HAP-1 (cell line): ENCODE measurements at regions not wholly inside any gene's neighbourhood (a gene's known extent, or its start where the extent isn't known, plus 50 kb on each side); places are given as distances from the start of the nearest gene placed in this dataset.
"Not testable (repeated sequence)": the region's sequence is repeated elsewhere in the genome, so short reads cannot be mapped to it uniquely, and the experiment has no call there.

Source experiments
- DNase-seq, 2 experiments: peaks; one replicate each; pipeline ENCODE4 v3.0.0-alpha.2; 2016 to 2020; ENCODE audit warnings: low spot score in 2 of 2
- H3K27me3 ChIP-seq: fragments of 250-450 bp; sonication (Bioruptor Pico); 2 replicates; pipeline ENCODE4 v1.5.1; 2020; ENCODE audit warnings: low read depth, mild to moderate bottlenecking, moderate library complexity
- H3K36me3 ChIP-seq: fragments of 250-450 bp; sonication (Bioruptor Pico); replicated peaks from 2 replicates; pipeline ENCODE4 v1.5.1; 2020; ENCODE audit warnings: mild to moderate bottlenecking
- H3K4me1 ChIP-seq: fragments of 250-450 bp; sonication (Bioruptor Pico); 2 replicates; pipeline ENCODE4 v1.5.1; 2020; ENCODE audit warnings: mild to moderate bottlenecking
- H3K4me3 ChIP-seq: fragments of 250-450 bp; sonication (Bioruptor Pico); 2 replicates; pipeline ENCODE4 v1.5.1; 2020; ENCODE audit warnings: mild to moderate bottlenecking, moderate library complexity
- H3K9me3 ChIP-seq: fragments of 250-450 bp; sonication (Bioruptor Pico); 2 replicates; pipeline ENCODE4 v1.5.1; 2020; ENCODE audit warnings: mild to moderate bottlenecking, moderate library complexity
- in situ Hi-C: fragments of 300-500 bp; cut with MboI; formaldehyde crosslinking; loops from 3 replicates; pipeline ENCODE4 v1.14.3; 2020; ENCODE audit warnings: low sequenced_read_pairs, inconsistent platforms, mixed read lengths

DNA sequence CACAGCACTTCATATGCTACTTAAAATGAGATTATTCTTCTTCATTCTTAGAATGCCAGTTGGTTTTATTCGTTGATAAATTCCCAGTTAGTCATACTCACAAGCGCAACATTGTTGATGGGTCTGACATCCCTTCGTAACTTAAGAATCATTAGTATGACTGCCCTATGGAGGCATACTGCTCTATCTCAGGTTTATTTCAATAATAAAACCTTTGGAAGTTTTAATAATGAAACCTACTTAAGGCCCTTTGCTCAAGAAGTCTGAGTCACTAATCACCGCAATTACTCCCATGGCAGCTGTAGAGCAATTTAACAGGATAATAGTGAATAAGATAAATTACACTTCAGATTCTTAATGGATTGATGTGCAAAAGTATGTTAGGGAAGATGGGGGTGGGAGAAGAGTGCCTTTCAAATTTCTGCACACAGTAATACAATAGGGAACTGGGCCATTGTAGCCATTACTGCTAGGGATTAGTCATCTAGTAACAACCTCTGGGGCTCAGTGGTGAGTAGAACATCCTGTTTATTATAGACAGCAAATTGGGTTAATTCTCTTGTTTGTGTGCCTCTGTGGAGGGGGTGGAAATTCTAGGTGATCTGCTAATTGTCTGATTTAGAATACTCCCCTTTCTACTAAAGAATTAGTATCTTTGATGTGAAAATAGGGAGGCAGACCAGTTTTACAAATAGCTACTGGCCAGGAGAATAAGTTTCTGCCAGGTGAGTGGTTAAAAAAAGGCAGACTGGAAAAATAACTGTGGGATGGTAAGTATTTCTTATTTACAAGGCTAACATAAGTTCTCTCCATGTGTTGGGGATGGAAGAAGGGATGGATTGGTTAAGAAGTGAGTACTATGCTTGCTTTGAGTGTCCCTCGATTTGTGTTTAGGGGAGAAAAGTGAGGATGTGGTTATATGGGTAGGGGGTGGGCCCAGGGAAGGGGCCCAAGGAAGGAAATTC is 74.5 kb upstream of the VKORC1L1 start:
- H3K36me3 ChIP-seq = no peaks in the 10 kb centered on the region
- H3K27me3 ChIP-seq = no peaks in the 10 kb centered on the region
- H3K4me1 ChIP-seq = peaks cover 12% of the 10 kb centered on the region
- no peak overlapping the region for H3K4me3 ChIP-seq
- no peaks in the 10 kb centered on the region for H3K9me3 ChIP-seq
- peak; percentile 71 to 99 for DNase-seq
- in situ Hi-C loops = no loop called here

DNA sequence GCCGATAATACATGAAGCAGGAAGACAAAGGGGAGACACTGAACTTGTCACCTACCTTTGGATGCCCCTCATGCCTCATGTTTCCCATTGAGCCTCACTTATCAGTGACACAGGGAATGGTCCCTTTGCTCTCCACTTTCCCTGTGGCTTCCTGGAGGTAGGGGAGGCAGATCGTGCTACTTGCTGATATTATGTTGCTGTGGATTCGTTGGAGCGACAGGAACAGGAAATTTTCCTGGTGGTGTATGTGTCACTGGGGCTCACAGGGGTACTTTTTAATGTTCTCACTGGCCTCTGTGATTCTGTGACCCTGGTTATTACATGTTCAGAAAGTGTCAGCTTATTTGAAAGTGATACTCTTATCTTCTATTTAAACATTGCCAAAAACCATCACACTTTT is 72.7 kb upstream of the VKORC1L1 start:
- H3K9me3 ChIP-seq, H3K27me3 ChIP-seq, H3K4me3 ChIP-seq, in situ Hi-C loops, DNase-seq, H3K36me3 ChIP-seq: not testable (repeated sequence)
- H3K4me1 ChIP-seq = peaks cover 12% of the 10 kb centered on the region

DNA sequence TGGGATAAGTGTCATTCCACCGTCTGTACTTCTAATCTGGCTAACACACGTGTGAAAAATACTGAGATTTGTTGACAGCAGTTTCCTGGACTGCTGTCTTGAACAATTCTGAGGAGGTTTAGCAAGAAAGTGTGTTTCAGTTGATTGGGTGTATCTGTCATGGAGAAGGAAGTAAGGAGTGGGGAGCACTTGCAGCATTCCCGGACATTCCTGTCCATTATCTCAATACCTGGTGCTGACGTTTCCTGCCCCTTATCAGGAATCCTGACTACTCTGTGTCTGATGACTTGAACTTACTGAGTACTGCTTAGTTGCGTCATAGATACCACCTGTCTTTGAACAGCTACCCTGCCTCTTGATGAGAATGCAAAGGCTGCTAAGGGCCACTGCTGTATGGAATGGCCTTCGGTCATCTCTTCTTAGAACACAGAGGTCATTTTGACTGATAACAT is 72.0 kb upstream of the VKORC1L1 start:
- Histone ChIP-seq H3K36me3 (no peaks in the 10 kb centered on the region; the same call in 1 of the 2 replicates), H3K27me3 (no peaks in the 10 kb centered on the region), H3K4me1 (peaks cover 12% of the 10 kb centered on the region), H3K9me3 (no peaks in the 10 kb centered on the region), H3K4me3 (no peak overlapping the region)
- no peak for DNase-seq
- in situ Hi-C loops = no loop called here

DNA sequence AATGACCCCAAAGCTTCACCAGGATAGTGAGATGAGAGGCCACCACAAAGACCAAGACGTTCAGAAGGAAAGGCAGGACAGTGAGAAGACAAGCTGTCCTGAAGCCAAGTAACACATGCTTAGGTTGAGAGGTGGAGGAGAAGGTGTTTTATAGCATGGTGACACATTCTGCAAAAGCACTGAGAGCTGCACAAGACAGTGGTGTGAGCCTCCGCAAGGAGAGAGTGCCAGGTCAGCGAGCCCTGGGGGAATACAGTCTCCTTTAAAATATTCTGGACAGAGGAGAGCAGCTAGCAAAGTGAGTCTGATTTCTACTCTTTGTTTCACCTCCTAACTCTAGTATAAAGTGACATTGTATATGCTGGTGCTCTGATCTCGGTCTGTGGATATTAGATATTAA is 68.0 kb upstream of the VKORC1L1 start:
- in situ Hi-C loops = no loop called here

DNA sequence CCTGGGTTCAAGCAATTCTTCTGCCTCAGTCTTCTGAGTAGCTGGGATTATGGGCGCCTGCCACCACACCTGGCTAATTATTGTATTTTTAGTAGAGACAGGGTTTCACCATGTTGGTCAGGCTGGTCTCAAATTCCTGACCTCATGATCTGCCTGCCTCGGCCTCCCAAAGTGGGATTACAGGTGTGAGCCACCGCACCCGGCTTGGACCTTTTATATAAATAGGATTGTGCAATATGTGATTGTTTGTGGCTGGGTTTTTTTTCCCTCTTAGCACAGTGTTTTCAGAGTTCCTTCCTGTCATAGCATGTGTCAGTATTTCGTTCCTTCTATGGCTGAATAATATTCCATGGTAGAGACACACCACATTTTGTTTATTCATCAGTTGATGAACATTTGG is 65.8 kb upstream of the VKORC1L1 start:
- H3K4me3 ChIP-seq, DNase-seq, H3K36me3 ChIP-seq, H3K4me1 ChIP-seq, H3K27me3 ChIP-seq, in situ Hi-C loops, H3K9me3 ChIP-seq: not testable (repeated sequence)

More for the DNA sequence above, 68.0 kb upstream of the VKORC1L1 start:
- Histone ChIP-seq H3K36me3 (no peaks in the 10 kb centered on the region; the same call in 1 of the 2 replicates), H3K4me3 (no peak overlapping the region), H3K27me3 (no peaks in the 10 kb centered on the region), H3K4me1 (no peaks in the 10 kb centered on the region), H3K9me3 (no peaks in the 10 kb centered on the region)
- no peak for DNase-seq

DNA sequence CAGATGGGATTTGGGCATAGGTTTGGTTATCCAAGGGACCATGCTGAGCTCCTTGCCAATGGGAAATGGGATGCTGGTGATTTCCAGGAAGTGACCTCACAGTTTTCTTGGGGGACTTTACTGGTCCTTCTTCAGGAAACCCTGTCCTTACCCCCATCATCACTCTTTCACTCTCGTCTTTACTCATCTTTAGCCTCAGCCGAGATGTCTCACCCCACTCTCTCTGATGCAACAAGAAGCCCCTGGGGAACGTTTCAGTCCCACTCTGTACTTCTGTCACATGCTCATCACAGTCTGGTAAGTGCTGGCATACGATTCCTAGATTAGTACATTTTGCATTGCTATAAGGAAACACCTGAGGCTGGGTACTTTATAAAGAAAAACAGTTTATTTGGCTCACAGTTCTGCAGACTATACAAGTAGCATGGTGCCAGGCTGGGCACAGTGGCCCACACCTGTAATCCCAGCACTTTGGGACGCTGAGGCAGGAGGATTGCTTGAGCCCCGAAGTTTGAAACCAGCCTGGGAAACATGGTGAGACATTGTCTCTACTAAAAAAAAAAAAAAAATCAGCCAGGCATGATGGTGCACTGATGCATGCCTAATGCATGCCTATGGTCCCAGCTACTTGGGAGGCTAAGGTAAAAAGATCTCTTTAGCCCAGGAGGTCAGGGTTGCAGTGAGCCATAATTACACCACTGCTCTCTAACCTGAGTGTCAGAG is 63.5 kb upstream of the VKORC1L1 start:
- DNase-seq = no peak
- in situ Hi-C loops = no loop called here

DNA sequence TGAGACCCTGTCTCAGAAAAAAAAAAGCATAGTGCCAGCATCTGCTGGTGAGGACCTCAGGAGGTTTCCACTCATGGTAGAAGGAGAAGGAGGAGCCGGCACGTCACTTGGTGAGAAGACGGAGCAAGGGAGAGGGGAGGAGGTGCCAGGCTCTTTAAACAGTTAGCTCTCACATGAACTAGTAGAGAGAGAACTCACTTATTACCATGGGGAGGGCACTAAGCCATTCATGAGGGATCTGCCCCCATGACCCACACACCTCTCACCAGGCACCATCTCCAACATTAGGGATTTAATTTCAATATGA is 62.9 kb upstream of the VKORC1L1 start:
- in situ Hi-C loops = no loop called here
- Histone ChIP-seq H3K27me3 (no peaks in the 10 kb centered on the region), H3K4me3 (no peak overlapping the region), H3K4me1 (no peaks in the 10 kb centered on the region), H3K36me3 (no peaks in the 10 kb centered on the region), H3K9me3 (no peaks in the 10 kb centered on the region)
- no peak for DNase-seq

More for the DNA sequence above, 63.5 kb upstream of the VKORC1L1 start:
- Histone ChIP-seq H3K9me3 (no peaks in the 10 kb centered on the region), H3K4me3 (no peak overlapping the region), H3K27me3 (no peaks in the 10 kb centered on the region), H3K36me3 (no peaks in the 10 kb centered on the region; the same call in 1 of the 2 replicates), H3K4me1 (no peaks in the 10 kb centered on the region)

DNA sequence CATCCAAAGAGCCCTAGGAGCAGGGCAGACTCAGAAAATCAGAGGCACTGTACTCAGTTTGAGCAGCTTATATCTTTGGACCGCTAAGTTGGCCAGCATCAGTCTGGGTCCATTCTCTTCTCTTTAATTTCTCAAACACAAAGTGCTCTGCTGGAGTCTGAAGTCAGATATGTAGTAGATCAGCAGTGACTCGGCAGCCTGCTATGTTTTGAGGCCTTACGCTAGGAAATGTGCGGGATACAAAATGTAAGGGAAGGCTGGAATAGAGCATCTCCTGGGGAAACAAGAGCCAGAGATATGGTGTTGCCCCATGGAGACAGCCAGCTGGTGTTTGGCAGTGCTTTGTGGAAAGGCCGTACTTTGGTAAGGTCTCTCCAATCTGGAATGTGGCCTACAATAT is 60.6 kb upstream of the VKORC1L1 start:
- H3K4me1 ChIP-seq = no peaks in the 10 kb centered on the region
- H3K4me3 ChIP-seq = no peak overlapping the region
- in situ Hi-C loops = no loop called here
- DNase-seq = no peak
- H3K36me3 ChIP-seq = no peaks in the 10 kb centered on the region
- no peaks in the 10 kb centered on the region for H3K27me3 ChIP-seq
- no peaks in the 10 kb centered on the region for H3K9me3 ChIP-seq

DNA sequence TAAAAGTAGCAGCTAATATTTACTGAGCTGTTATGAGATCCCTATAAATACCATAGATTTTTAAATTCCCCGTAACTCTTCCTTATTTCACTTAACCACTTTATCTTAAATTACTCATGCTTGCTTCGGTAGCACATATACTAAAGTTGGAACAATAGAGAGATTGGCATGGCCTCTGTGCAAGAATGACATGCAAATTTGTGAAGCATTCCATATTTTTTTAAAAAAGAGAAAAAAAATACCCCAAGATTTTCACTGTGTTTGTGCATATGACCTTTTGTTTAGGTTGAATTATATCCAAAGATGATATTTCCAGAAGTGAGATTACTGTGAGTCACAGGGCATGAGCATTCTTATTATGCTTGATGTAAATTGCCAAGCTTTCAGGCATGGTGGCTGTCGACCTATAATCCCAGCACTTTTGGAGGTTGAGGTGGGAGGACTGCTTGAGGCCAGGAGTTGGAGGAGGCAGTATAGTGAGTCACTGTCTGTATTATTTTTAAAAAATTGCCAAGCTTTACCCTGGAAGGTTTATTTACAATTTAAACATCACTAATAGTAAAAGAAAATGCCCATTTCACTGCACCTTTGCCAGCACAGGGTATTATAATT is 58.2 kb upstream of the VKORC1L1 start:
- H3K4me3 ChIP-seq, DNase-seq, H3K36me3 ChIP-seq, in situ Hi-C loops, H3K4me1 ChIP-seq, H3K27me3 ChIP-seq, H3K9me3 ChIP-seq: not testable (repeated sequence)

DNA sequence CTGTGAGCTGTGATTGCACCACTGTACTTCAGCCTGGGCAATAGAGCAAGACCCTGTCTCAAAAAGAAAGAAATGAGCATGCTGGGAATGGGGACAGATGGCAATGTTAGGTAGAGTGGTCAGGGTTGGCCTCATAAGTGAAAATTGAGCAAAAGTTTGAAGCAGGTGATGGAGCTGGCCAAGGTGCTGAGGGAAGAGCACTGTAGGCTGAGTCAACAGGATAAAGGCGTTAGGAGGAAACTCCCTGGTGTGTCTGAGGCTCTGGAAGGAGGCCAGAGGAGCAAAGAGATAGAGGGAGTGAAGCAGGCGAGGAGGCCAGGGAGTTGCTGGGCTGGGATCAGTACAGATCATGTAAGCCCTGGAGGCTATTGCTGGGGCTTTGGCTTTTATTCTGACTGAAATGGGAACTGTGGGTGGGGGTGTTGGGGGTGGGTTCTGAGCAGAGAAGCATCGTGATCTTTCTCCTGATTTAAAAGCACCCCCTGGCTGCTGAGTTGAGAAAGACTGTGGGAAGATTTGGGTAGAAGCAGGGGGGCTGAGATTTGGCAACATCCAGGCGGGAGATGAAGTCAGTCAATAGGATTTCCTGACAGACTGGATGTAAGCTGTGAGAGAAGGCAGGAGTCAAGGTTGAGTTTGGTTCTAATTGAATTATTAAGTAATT is 52.5 kb upstream of the VKORC1L1 start:
- peak in 1 of 2 experiments; percentile 22 for DNase-seq
- Histone ChIP-seq H3K4me1 (no peaks in the 10 kb centered on the region), H3K4me3 (no peak overlapping the region), H3K27me3 (no peaks in the 10 kb centered on the region), H3K9me3 (no peaks in the 10 kb centered on the region), H3K36me3 (no peaks in the 10 kb centered on the region)
- in situ Hi-C loops = no loop called here
